ENCODE measurements at regions not wholly inside any gene's neighbourhood (a gene's known extent, or its start where the extent isn't known, plus 50 kb on each side); places are given as distances from the start of the nearest gene placed in this dataset.

DNA sequence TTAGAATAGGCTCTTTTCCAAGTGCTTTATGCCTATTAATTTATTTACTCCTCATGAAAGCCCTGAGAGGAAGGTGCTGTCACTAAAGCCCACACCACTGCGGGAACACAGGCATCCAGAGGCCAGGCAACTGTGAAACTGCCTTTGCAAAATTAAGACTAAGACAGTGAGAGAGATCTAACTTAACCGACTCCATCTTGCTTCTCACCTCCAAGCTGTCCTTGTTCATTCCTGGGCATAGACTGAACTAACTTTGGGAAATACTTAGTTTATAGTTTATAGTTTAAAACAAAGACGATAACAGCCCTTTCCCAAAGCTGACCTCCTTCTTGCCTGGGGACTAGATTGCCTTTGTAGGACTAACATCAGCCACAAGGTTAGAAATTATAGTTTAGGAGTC is 80.1 kb downstream of the RSPH3 start:
- TF ChIP-seq POLR2A (IDR thresholded peaks at IDR 0.05; ENCODE audit: low read length), result no peak
- TF ChIP-seq GATA1 (IDR thresholded peaks at IDR 0.05; ENCODE audit: low read depth, low read length), result no peak

All from erythroblast (primary cell).